GM19035 (cell line): ENCODE measurements at regions not wholly inside any gene's neighbourhood (a gene's known extent, or its start where the extent isn't known, plus 50 kb on each side); places are given as distances from the start of the nearest gene placed in this dataset.
"Not testable (repeated sequence)": the region's sequence is repeated elsewhere in the genome, so short reads cannot be mapped to it uniquely, and the experiment has no call there.

Experiments
- ATAC-seq: cut with Tn5 transposase; IDR thresholded peaks from one replicate; pipeline ENCODE4 v1.9.1; 2021; ENCODE audit not compliant: unreplicated experiment

DNA sequence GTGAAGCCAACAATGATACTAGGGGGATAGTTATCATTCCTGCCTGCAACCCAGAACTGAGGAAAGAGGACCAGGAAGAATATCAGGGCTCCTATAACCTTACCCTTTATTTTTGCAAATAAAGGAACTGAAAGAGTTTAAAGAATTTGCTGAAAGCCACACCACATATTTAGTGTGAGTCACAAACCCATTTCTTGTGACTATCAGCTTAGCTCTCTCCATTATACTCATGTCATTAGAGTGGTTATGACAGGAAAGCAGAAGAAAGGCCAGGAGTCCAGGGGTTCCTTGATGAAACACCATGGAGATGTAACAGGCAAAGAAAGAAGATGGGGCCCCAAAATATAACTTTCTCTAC, 141.1 kb upstream of the SAMSN1 start:
- peak; percentile 51 for ATAC-seq

DNA sequence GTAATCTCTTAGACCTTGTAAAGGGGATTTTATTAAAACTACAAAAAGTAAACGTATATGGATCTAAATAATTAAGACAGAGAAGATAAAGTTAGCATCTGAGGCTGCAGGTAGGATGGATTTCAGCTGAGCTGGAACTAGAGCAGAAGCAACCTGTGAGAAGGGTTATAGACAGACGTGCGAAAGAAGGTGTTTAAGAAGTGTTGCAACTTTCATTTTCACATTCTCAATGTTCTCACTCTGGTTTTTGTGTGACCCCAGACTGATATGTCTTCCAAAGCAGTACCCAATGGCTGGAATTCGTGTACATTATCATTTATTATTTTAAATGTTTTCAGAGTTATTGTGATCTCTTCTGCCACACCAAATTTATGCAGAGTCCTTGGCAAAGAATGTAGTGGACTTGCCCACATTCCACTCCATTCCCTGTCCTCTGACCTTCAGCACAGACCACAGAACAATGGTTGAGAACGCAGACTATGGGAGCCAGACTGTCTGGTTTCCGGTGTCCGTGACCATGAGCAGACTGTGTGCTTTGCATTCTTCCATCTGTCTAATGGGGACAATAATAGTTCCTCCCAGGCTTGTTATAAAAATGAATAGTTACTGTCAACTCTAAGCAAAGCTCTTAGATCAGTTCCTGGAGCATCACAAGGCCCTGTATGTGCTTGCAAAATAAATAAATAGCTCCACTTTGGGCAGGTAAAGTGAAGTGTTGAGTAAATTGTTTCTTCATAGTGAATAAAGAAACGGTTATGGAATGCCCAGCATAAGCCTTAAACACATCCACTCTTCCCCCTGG, 140.6 kb upstream of the SAMSN1 start:
- ATAC-seq, result peak; percentile 66

DNA sequence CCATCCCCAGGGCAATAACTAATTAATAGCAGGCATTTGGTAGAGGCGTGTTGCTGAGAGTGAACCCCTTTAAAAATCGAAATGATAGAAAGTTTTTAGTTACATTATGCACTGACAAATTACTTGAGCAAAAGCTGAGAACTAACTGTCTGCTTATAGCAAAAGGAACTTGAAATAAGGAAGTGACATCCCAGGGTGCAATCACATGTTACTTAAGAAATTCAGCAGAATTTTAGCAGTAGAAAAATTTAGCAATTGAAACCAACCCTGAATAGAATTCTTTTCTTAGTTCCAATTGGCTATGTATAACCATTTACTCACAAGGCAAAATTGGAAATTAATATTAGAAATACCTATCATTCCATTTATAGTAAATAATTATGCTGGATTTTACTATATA, 139.5 kb upstream of the SAMSN1 start:
- ATAC-seq, result no peak

DNA sequence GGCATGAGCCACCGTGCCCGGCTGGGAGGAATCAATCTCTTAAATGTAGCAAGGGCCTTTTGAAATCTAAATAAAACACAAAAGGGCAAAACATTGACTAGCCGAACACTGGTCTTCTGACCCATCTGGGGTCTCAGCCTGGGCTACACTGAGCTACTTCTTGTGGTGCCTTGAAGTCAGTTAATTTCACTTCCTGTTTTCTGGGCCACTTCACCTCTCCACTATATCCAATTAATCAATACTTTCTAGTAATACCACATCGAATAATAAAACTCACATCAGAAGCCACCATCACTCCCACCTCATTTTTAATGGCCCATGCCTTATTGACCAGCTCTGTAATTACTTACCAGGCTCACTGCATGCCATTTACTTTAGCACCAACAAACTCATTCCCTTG, 138.0 kb upstream of the SAMSN1 start:
- ATAC-seq, result no peak

DNA sequence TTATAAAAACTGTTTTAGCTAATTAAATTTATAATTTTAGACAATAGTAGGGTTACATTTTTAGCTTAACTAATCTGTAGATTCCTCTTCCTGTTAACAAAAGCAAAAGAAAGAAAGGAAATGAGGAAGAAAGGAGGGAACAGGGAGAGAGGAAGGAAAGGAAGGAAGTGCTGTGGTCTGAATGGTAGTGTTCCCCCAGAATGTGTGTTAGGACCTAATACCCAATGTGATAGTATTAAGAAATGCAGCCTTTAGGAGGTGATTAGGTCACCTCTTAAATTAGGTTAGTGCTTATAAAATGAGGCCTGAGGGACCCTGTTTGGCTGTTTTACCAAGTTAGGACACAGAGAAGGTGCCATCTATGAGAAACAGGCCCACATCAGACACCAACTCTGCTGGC, 136.9 kb upstream of the SAMSN1 start:
- no peak for ATAC-seq

DNA sequence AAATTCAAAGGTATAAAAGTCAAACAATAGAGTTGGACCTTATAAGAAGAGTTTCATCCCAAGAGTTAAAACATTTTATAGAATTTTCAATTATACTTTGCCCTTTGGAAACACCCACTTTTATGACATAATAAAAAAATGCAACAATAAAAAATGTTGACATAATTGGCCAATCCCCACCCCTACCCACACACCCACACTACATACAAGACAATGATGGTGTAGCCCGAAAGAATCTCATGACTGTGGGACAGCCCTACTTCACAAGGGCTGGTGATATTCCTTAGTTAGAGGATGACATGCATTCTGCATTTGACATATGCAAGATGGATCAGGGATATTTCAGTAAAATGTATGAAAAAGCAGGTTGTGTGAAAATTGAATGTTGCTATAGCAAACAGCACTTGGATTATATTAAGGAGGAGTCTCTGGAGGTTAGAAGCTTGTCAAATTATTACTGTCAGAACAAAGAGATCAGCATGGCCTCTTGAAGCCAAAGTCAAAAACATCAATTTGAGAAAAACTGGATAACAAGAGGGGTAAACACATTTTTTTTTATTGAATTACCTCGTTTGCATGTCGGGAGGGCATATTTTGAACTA, 133.0 kb upstream of the SAMSN1 start:
- ATAC-seq, result no peak

DNA sequence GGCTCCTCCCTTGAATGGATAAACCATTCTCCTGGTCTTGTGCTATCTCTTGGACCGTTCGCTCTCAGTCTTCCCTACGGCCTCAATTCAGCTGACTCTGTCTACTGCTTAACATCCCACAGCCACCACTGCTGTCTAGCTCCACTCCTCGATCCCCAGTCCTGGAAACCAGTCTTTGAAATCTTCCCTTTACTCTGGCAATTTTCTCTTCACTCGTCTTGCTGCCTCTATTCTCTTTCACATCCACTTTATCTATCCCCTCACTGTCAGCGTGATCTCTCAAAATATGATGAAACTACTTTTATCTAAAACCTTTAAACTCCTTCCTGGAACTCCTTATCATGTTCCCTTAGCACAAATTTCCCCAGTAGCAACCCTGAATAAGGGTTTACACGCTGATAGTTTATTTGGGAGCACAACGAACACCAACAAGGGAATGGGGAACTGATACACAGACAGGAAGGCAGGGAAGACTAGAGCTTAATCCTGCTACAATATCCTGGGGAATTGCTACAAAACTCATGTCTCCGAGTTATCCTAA, 131.6 kb upstream of the SAMSN1 start:
- ATAC-seq, result no peak

DNA sequence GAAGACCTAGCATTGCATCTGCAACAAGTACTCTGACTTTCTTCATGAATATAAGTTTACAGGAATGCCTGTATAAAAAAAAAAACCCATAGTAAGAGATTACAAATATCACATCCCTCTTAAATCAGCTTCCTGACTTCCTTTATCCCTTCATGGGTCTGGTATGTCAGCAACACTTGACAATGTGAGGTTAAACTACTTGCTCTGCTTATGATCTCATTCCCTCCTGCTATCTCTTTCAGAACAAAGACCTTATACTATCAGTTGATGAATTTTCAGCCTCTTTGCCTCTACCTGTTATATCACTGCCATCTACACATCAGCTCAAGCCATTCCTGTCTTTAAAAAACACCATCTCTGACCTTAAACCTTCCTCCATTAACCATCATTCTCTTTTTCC, 130.9 kb upstream of the SAMSN1 start:
- ATAC-seq, result no peak

DNA sequence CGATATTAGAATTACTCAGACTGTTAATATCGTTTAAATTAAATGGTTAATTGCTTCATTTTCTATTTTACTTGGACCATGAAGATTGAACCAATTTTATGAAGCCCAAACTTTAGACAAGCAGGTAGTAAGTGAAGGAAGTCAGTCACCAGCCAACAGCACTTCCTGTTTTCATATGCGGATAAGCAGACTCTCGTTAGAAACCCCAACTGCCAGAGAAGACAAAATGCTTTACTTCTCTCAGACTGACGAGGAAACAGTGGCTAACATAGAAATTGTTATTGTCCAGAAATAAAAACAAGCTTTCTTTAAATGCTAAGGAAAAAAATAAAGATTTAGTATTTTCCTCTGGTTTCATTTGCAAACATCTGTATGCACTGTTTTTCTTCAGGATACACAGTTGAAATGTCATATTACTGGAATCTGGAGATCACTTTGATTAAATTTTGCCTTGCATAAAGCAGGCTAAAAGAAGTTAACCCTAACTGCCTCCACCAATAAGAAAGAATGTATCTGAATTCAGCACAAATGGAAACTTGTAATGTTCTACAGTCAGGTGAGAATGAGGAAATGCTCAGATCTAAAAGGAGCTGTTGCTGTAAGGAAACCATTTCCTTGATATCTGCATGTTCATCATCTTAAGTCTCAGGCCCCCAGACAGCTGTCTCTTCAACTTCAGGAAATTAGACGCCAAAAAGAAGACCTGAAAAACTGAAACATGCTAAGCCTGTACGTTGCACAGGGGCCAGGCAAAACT, 129.8 kb upstream of the SAMSN1 start:
- peak; percentile 69 for ATAC-seq

DNA sequence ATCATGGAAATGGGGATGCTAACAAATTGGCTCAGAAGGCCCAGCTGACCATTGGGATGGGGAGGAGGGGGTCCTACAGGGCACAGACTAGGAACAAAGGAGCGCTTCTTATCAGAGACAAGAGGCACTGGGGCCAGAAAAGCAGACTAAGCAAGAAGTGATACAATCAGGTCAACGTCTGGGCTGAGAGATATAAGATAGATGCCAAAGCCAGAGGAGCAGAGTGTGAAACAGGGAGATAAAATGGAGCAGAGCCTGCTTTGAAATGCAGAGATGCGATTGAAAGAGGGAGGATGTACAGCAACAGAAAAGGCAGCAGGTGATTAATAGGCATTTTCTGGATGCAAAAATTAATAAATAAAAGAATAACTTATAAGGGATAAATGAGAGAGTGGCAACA, 127.5 kb upstream of the SAMSN1 start:
- ATAC-seq, result no peak

DNA sequence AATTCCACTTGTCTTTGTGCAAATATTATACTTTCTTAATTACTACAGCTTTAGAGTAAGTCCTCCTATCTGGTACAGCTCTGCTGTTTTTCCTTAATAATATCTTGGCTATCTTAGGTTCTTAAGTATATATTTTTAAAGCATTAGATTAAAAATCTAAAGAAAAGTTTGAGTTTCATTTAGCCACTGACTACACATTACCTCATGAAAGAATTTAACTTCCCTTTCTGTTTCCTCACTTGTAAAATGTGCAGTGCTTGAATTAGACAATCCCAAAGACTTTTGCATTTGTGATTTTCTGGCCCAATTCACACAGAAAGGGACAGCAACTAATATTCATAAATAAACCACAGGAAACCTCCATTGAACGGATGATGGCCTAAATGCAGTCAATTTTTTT, 126.4 kb upstream of the SAMSN1 start:
- no peak for ATAC-seq

DNA sequence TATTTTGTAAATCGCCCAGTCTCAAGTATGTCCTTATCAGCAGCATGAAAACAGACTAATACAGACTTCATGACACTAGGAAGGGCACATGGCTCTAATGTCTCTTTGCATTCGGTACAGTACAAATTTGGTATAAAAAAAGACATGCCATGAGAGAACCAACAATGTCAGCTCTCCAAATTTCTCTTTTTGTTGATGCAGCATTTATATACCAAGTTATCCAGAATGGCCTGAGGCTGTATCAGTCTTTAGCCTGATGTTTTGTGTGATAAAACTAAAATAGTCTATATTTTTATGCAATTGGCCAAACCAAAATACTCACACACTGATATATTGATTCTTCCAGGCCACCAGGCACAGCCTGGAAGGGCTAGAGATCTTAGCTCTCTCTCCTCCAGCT, 124.3 kb upstream of the SAMSN1 start:
- no peak for ATAC-seq

DNA sequence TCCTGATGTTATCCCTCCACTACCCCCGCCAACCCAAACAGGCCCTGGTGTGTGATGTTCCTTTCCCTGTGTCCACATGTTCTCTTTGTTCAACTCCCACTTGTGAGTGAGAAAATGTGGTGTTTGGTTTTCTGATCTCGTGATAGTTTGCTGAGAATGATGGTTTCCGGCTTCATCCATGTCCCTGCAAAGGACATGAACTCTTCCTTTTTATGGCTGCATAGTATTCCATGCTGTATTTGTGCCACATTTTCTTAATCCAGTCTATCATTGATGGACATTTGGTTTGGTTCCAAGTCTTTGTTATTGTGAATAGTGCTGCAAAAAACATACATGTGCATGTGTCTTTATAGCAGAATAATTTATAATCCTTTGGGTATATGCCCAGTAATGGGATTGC, 123.0 kb upstream of the SAMSN1 start:
- not testable (repeated sequence) for ATAC-seq

DNA sequence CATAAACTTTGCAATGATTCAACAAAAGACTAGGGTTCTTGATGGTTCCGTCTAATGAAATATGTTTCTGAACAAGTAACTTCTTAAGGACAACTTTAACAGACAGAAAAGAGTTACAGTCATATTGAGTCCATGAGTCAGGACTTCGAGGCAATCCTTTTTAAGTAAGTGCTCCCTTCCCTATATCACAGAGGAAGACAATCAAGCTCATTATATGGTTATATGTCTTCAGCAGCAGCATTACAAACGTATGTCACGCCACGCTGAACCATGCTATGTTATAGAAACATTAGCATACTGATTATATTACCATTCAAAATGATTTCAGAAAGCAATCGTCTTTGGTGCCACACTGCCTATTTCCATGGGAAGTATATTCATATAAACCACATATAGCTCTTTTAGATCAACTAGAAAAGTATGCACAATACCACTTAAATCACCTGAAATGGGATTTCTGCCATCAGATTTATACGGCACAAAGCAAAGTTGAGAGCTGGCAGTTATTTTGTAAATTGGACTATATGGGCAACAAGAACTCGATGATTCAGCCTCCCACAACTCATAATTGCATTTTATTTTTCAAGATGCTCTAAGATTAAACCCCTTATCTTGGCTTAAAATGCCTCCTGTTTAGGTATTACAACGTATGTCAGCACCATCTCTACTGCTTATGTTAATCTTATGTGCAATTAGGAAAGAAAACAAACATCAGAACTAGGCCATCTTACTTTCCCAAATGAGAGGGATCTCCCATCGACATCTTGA, 111.3 kb upstream of the SAMSN1 start:
- no peak for ATAC-seq

DNA sequence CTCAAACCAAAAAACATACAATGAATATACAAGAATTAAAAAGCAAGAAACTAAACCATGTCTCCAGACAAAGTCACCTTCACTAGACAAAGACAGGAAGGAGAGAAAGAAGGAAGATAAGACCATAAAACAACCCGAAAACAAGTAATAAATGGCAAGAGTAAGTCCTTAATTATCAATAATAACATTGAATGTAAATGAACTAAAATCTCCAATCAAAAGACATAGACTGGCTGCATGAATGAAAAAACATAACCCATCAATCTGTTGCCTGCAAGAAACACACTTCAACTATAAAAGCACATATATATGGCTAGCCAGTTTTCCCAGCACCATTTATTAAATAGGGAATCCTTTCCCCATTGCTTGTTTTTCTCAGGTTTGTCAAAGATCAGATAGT, 100.8 kb upstream of the SAMSN1 start:
- no peak for ATAC-seq

DNA sequence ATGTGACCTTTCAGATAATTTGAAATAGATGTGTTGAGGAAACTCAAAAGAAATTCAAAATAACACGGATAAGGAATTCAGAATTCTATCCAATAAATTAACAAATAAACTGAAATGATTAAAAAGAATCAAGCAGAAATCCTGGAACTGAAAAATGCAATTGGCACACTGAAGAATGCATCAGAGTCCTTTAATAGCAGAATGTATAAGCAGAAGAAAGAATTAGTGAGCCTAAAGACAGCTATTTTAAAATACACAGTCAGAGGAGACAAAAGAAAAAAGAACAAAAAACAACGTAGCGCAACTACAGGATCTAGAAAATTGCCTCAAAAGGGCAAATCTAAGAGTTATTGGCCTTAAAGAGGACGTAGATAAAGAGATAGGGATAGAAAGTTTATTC, 99.6 kb upstream of the SAMSN1 start:
- ATAC-seq, result no peak

DNA sequence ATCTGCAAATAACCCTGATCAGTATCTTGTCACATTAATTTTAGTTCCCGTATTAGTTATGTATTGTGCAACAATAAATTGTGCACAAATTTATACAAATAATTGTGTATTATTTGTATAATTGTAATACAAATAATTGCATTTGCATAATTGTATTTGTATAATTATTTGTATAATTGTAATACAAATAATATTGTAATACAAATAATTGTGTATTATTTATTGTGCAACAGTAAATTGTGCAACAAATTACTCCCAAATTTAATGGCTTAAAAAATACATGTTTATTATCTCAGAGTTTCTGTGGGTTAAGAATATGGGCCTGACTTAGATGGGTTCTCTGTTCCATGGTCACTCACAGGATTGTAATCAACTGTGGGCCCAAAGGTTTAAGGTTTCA, 86.2 kb upstream of the SAMSN1 start:
- ATAC-seq, result no peak

DNA sequence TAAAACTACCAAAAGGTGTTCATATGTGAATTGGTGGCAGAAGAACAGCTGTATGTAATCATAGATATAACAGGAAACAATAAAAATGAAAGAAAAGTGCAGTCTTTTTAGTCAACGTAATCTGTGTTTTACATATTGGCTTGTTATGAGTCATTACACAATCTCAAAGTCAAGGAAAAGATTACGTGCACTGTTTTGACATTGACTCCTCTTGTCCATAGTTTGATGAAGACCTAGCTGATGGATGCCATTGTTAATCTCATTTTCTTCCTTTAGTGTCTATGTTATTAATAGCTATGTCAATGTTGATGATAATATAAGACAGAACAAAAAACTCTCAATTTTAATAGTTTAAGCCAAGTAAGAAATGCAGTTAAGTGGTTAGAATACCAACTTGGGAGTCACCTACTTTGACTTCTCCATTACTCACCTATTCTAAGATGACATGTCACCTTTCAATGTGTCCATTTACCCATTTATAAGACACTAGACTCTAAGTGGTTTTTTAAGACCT, 84.5 kb upstream of the SAMSN1 start:
- ATAC-seq, result peak; percentile 73

DNA sequence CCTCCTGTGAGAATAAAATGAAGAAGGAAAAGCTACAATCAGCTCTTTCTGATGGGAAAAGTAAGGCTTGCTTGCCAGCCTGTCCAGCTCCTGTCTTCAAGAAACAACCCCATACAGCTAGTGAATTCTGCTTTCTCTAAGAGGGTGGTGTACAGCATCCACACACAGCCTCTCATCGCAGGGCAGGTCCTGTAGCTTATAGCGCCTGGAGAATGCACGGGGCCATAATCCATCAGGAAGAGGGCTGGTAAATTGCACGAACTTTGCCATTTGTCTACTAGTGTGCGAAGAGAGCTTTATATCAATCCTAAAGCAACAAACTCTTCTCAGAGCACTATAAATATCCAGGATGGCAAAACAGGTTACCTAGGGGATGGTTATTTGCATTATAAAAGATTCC, 83.3 kb upstream of the SAMSN1 start:
- no peak for ATAC-seq

DNA sequence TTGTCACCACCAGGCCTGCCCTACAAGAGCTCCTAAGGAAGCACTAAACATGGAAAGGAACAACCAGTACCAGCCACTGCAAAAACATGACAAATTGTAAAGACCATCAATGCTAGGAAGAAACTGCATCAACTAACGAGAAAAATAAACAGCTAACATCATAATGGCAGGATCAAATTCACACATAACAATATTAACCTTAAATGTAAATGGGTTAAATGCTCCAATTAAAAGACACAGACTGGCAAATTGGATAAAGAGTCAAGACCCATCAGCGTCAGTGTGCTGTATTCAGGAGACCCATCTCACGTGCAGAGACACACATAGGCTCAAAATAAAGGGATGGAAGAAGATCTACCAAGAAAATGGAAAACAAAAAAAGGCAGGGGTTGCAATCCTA, 77.0 kb upstream of the SAMSN1 start:
- ATAC-seq, result not testable (repeated sequence)

DNA sequence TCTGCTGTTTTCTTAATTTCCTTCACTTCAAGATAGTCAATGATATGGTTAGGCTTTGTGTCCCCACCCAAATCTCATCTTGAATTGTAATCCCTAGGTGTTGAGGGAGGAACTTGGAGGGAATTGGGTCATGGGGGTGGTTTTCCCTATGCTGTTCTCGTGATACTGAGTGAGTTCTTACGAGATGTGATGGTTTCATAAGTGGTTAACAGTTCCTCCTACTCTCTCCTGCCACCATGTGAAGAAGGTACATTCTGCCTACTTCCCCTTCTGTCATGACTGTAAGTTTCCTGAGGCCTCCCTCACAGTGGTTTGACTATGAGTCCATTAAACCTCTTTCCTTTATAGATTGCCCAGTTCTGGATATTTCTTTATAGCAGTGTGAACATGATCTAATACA, 74.0 kb upstream of the SAMSN1 start:
- no peak for ATAC-seq
